GM21619 (cell line): ENCODE measurements at regions not wholly inside any gene's neighbourhood (a gene's known extent, or its start where the extent isn't known, plus 50 kb on each side); places are given as distances from the start of the nearest gene placed in this dataset.
"Not testable (repeated sequence)": the region's sequence is repeated elsewhere in the genome, so short reads cannot be mapped to it uniquely, and the experiment has no call there.

Source experiments
- ATAC-seq: cut with Tn5 transposase; IDR thresholded peaks from one replicate; pipeline ENCODE4 v1.9.1; 2021; ENCODE audit not compliant: unreplicated experiment

- ATAC-seq = not testable (repeated sequence)
Measured at GRCh38 chr6:44017307-44017706, 109.9 kb downstream of the MRPL14 start.

- no peak for ATAC-seq
Measured at GRCh38 chr6:44016131-44016870, 111.0 kb downstream of the MRPL14 start.

- no peak for ATAC-seq
Measured at GRCh38 chr6:44012078-44012493, 115.2 kb downstream of the MRPL14 start.

- no peak for ATAC-seq
Measured at GRCh38 chr6:44011350-44011920, 115.8 kb downstream of the MRPL14 start.

- no peak for ATAC-seq
Measured at GRCh38 chr6:44010411-44011349, 116.6 kb downstream of the MRPL14 start.

GRCh38 chr6:44009425-44010321 lies 117.6 kb downstream of the MRPL14 start:
- no peak for ATAC-seq

GRCh38 chr6:44008821-44009370 lies 118.4 kb downstream of the MRPL14 start:
- ATAC-seq = no peak

GRCh38 chr6:44007818-44008621 lies 119.2 kb downstream of the MRPL14 start:
- no peak for ATAC-seq

GRCh38 chr6:44006872-44007303 lies 120.4 kb downstream of the MRPL14 start:
- no peak for ATAC-seq

- ATAC-seq = no peak
Measured at GRCh38 chr6:44006123-44006871, 121.0 kb downstream of the MRPL14 start.

GRCh38 chr6:44005507-44005903 lies 121.7 kb downstream of the MRPL14 start:
- no peak for ATAC-seq

- ATAC-seq = no peak
Measured at GRCh38 chr6:44004625-44005506, 122.4 kb downstream of the MRPL14 start.

GRCh38 chr6:44004136-44004535 lies 123.1 kb downstream of the MRPL14 start:
- ATAC-seq = no peak

- ATAC-seq = no peak
Measured at GRCh38 chr6:44003345-44004061, 123.7 kb downstream of the MRPL14 start.

- ATAC-seq = no peak
Measured at GRCh38 chr6:44002593-44003344, 124.5 kb downstream of the MRPL14 start.

- no peak for ATAC-seq
Measured at GRCh38 chr6:44002067-44002592, 125.1 kb downstream of the MRPL14 start.
